Stimulated activated effector memory CD8-positive, alpha-beta T cell treated with anti-CD3 and anti-CD28 coated beads, Interleukin-12 subunit alpha, Interleukin-12 subunit beta, amount 100 ng/mL, for 72 hours (primary cell): ENCODE measurements at regions not wholly inside any gene's neighbourhood (a gene's known extent, or its start where the extent isn't known, plus 50 kb on each side); places are given as distances from the start of the nearest gene placed in this dataset.

Experiments
- ATAC-seq: fragments of 150-1000 bp; cut with Tn5 transposase; 2 replicates; pipeline ENCODE4 v1.10.0; 2021
- DNase-seq, 2 donors: peaks; one replicate each; pipeline ENCODE4 v3.0.0; 2021 to 2022; ENCODE audit warnings: low spot score in 2 of 2
- H3K27ac Mint-ChIP-seq: one replicate; pipeline ENCODE4 v1.8.0; 2022; ENCODE audit warnings: mild to moderate bottlenecking, mixed read lengths
- H3K36me3 Mint-ChIP-seq: one replicate; pipeline ENCODE4 v1.8.0; 2022; ENCODE audit warnings: mild to moderate bottlenecking, mixed read lengths
- H3K4me1 Mint-ChIP-seq: one replicate; pipeline ENCODE4 v1.8.0; 2022; ENCODE audit warnings: mixed read lengths
- H3K4me3 Mint-ChIP-seq: one replicate; pipeline ENCODE4 v1.8.0; 2022; ENCODE audit warnings: mild to moderate bottlenecking, mixed read lengths
- H3K9me3 Mint-ChIP-seq: one replicate; pipeline ENCODE4 v1.8.0; 2022; ENCODE audit warnings: mixed read lengths

DNA sequence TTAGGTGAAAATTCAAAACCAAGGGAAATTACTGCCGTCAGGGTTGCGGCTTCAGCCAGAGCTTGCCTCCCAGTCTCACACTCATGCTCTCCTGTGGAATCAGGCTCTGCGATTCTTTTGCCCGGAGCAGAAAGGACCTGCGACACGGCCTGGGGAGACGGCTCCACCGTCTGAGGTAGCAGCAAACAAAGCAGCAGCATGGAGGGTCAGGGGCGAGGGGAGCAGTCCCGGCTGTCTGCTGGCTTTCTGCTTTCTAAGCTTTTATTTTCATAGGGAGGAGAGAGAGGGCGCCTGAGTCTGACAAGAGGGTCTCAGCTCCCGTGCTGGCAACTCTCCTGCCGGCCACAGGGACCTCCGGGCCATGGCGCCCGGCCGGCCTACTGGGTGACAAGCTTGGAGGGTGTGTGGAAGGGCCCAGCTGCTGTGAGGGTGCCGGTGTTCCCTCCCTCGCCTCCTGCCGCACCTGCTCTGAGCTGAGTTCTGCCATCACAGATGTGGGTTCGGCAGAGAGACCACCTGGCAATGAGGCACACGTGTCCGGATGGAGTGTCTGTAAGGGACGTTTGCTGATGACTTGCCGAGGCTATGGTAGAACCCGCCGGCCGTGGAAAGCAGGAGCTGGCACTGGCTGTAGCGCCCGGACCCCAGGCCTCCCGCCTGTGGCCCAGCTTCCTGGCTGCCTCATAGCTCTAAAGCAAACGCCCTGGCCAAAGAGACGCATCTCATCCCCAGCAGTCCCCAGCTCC is 66.2 kb upstream of the CTDP1 start:
- DNase-seq (no peak), ATAC-seq (no peak)
- Mint-ChIP-seq H3K27ac (no peak overlapping the region), H3K9me3 (no peaks in the 10 kb centered on the region), H3K4me1 (no peaks in the 10 kb centered on the region), H3K36me3 (no peaks in the 10 kb centered on the region), H3K4me3 (no peak overlapping the region)

DNA sequence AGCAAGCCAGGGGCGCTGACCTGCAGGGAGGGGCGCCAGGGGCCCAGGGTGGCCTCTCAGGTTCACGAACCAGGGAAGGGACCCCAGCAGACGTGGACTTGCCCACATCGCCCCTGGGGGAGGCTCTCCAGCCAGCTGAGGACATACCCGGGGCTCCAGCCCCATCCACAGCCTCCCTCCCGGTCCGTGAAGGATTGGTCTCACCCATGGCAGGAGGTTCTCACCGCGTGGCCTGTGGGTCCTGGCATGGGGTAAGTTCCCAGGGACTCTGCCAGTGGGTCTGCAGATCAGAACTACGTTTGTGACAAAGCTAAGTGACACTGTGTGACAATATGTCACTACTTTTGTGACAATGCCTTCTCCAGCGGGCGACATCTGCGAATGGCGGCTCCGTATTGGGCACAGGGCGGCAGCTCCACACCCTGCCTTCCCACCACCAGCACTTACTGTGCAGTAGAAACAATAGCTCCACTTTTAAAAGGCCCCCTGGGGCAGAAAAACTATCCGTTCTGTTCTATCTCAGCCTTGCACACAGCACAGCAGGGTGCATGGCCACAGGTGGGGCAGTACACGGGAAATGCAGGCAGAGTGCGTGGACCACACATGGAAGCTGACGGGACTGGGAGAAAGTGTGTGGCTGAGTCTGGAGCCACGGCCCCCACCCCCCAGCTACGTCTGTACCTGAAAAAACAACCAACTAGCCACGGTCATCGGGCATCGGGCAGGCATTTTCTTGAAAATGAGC is 65.2 kb upstream of the CTDP1 start:
- no peak for ATAC-seq
- Mint-ChIP-seq H3K4me3 (no peak overlapping the region), H3K27ac (no peak overlapping the region), H3K9me3 (no peaks in the 10 kb centered on the region), H3K4me1 (no peaks in the 10 kb centered on the region), H3K36me3 (no peaks in the 10 kb centered on the region)
- no peak for DNase-seq

DNA sequence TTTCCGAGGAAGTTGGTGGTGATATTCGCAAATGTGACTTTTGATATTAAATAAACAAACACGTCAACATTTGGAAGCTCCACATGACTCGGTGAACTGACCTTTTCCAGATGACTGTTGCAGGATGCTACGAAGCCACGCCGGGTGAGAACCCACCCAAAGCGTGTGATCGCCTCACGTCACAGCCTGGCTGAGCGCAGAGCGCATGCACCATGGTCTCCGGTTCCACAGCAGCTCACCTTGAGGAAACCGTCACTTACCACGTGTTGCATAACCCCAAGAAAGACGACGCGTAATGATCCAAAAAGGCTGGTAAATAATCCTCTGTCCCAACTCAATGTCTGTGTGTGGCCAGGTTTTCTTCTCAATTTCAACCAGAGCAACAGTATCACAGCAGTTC is 64.5 kb upstream of the CTDP1 start:
- ATAC-seq = no peak
- Mint-ChIP-seq H3K4me1 (no peaks in the 10 kb centered on the region), H3K27ac (no peak overlapping the region), H3K9me3 (no peaks in the 10 kb centered on the region), H3K36me3 (no peaks in the 10 kb centered on the region), H3K4me3 (no peak overlapping the region)
- no peak for DNase-seq

DNA sequence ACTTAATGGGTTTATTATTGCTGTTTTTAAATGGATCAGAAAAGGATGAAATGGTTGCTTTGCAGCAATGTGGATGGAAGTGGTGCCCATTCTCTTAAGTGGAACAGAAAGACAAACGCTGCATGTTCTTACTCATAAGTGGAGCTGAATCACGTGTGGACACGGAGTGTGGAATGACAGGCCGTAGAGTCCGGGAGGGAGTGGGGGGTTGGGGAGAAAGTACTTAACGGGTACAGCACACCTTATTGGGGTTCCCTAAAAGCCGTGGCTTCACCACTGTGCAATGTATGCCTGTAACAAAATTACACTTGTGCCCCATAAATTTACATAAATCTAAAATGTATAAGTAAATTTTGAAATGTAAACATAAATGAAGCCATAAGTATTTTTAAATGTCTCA is 64.0 kb upstream of the CTDP1 start:
- no peaks in the 10 kb centered on the region for H3K4me1 Mint-ChIP-seq
- no peak overlapping the region for H3K27ac Mint-ChIP-seq
- H3K4me3 Mint-ChIP-seq = no peak overlapping the region
- ATAC-seq (no peak), DNase-seq (no peak)
- H3K36me3 Mint-ChIP-seq = no peaks in the 10 kb centered on the region
- H3K9me3 Mint-ChIP-seq = no peaks in the 10 kb centered on the region

DNA sequence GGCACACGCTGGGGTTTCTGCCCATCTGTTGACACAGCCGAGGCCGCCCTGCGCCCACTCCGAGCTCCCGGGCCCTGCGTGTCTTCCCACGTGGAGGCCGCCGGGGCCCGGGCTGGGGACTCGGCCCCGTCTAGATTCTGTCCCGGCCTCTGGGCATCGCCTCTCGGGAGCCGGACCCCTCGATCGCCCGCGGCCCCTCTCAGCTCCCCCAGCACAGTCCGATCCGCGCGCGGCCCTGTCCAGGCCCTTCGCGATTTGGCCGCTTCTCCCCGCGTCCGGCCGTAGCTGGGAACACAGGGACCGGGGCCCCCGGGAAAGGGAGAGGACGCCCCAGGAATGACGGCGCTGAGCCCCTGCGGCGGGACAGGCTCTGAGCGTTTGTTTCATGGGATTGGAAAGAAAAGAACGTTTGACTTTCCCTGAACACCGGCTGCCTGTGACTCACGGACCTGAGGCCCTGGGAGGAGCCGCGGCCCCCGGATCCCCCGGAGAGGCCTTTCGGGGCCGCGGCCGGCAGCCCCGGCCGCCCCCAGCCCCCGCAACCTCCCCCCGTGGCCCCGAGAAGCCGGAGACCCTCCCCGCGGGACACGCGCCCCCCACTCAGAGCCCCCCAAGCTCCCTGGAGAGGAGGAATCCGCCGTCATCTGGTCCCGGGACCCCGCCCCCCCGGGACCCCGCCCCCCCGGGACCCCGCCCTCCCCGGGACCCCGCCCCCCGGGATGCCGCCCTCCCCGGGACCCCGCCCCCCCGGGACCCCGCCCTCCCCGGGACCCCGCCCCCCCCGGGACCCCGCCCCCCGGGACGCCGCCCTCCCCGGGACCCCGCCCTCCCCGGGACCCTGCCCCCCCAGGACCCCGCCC is 62.7 kb upstream of the CTDP1 start:
- Mint-ChIP-seq H3K4me3 (no peak overlapping the region), H3K27ac (no peak overlapping the region), H3K36me3 (no peaks in the 10 kb centered on the region), H3K9me3 (no peaks in the 10 kb centered on the region), H3K4me1 (no peaks in the 10 kb centered on the region)
- ATAC-seq = no peak
- no peak for DNase-seq

DNA sequence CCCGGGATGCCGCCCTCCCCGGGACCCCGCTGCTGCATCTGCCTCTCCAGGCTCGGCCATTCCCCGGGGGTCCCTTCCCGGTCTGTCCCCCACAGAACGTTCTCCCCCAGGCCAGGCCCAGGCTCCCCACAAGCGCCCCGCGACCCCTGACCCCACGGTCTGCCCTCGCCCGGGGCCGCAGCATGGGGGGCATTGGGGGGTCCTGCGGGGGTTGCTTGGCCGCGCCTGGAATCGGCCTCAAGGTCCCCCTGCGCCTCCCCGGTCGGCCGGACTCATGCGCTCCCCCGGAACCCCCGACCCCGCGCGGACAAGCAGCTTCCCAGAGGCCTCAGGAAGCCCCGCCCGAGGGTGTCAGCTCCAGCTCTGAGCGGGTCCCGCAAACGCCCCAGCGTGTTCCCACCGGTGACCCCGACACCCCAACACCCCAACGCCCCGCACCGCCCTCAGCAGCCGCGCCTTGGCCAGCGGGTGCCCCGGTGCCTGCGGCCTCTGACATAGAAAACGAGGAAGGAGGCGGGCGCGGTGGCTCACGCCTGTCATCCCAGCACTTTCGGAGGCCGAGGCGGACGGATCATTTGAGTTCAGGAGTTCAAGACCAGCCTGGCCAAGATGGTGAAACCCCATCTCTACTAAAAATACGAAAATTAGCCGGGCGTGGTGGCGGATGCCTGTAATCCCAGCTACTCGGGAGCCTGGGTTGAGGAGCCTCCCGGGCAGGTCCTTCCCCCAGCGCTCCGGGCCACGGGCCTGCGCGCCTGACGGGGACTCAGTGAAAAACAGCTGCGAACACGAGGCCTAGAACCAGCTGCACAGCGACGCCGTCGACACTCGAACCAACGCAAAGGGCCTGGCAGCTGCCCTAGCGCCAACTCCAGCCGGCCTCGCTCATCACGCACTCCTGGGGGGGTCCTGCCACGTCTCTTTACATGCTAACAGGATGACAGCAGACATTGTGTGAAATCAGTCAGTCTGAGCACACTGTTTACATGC is 61.8 kb upstream of the CTDP1 start:
- DNase-seq = no peak
- Mint-ChIP-seq H3K4me1 (no peaks in the 10 kb centered on the region), H3K36me3 (no peaks in the 10 kb centered on the region), H3K27ac (no peak overlapping the region), H3K4me3 (no peak overlapping the region), H3K9me3 (no peaks in the 10 kb centered on the region)
- no peak for ATAC-seq

DNA sequence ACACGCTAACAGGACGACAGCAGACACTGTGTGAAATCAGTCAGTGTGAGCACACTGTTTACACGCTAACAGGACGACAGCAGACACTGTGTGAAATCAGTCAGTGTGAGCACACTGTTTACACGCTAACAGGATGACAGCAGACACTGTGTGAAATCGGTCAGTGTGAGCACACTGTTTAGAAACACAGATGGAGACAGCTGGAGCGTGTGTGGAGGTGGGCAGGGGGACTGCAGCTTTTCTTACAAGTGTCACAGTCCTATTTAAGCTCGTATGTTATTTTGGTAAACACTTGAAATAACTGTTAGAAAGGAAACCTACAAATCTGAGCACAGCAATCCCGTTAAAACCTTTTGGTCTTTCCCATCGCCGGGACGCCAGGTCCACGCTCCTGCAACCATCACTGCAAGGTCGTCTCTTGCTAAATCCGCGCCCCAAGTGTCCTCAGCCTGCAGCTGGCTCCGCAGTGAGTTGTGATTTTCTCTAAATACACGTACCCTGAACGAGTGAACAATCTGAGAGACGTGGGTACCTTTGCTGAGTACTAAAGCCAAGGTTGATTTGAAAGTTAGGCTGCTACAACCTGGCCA is 58.9 kb upstream of the CTDP1 start:
- Mint-ChIP-seq H3K27ac (no peak overlapping the region), H3K36me3 (no peaks in the 10 kb centered on the region), H3K4me3 (no peak overlapping the region), H3K4me1 (peaks cover 6% of the 10 kb centered on the region), H3K9me3 (no peaks in the 10 kb centered on the region)
- DNase-seq (no peak), ATAC-seq (no peak)

DNA sequence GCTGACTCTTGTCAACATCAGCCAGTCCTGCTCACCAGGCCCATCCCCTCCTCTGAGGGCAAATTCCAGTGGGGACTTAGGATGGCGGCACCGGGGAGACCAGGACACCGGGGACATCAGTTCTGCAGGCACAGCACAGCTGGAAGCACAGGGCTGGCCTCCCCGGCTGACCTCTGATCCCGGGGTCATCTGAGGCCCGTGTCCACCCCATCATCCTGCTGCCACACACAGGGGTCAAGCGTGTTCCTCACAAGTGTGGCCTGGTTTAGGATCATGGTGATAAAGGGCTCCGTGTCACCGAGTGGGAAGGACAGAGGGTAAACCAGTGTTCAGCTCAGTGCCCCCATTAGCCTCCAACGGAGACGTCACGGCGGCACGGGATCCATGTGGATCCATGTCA is 58.1 kb upstream of the CTDP1 start:
- Mint-ChIP-seq H3K36me3 (no peaks in the 10 kb centered on the region), H3K27ac (no peak overlapping the region), H3K4me3 (no peak overlapping the region), H3K9me3 (no peaks in the 10 kb centered on the region), H3K4me1 (peaks cover 7% of the 10 kb centered on the region)
- DNase-seq = no peak
- ATAC-seq = no peak

DNA sequence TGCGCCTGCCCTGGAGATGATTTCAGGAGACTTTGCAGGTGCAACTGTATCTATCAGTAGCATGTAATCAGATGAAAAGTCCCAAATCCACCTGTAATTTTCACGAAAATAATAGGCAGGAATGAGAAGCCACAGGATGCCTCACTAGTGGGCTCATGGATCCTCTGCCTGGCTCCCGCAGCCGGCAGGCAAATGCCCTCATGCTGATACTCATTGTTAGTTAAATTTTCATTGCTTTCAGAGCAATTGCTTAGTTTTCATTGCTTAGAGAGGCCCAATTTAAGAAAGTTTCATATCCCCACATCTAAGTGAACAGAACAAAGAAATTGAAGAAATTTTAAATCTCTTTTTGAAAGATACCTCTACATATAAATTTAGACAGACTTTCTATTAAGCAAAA is 57.6 kb upstream of the CTDP1 start:
- Mint-ChIP-seq H3K27ac (no peak overlapping the region), H3K4me3 (no peak overlapping the region), H3K36me3 (no peaks in the 10 kb centered on the region), H3K9me3 (no peaks in the 10 kb centered on the region), H3K4me1 (peaks cover 7% of the 10 kb centered on the region)
- DNase-seq (no peak), ATAC-seq (no peak)

DNA sequence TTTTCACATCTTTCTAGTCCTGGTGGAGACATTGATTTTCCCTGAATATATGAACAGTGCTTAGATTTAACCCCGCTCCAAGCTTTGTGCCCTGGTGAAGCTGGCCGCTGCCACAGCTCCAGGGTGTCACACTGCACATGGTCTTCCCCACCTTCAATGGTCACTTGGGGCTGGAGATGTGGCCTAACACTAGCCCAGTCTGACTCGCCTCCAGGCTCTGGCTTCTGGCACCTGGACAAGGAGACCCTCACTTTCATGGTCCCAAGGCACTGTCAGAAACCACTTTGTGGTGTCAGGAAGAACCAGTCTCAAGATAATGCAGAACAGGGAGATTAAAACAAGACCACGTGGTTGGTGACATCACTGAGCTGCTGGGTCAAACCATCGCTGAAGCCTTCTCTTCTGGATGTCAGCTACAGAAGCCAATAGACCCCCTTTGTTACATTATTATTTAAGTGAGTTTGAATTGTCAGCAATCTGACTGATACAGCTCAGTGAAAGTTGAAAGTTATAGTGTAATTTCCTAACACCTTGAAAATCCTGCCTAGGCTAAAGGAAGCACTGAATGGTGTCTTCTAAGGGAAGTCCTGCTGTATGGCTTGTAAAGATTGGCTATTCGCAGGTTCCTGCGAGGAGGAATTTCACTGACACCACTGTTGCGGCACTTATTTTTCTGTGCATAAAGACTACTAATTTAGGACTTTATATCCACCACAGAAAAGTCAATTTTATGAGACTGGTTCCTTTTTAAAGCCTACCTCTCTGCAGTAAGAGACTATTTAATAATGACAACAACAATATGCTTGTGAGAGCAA is 55.0 kb upstream of the CTDP1 start:
- no peaks in the 10 kb centered on the region for H3K36me3 Mint-ChIP-seq
- ATAC-seq (no peak), DNase-seq (no peak)
- peaks cover 7% of the 10 kb centered on the region for H3K4me1 Mint-ChIP-seq
- H3K27ac Mint-ChIP-seq = no peak overlapping the region
- no peak overlapping the region for H3K4me3 Mint-ChIP-seq
- no peaks in the 10 kb centered on the region for H3K9me3 Mint-ChIP-seq

DNA sequence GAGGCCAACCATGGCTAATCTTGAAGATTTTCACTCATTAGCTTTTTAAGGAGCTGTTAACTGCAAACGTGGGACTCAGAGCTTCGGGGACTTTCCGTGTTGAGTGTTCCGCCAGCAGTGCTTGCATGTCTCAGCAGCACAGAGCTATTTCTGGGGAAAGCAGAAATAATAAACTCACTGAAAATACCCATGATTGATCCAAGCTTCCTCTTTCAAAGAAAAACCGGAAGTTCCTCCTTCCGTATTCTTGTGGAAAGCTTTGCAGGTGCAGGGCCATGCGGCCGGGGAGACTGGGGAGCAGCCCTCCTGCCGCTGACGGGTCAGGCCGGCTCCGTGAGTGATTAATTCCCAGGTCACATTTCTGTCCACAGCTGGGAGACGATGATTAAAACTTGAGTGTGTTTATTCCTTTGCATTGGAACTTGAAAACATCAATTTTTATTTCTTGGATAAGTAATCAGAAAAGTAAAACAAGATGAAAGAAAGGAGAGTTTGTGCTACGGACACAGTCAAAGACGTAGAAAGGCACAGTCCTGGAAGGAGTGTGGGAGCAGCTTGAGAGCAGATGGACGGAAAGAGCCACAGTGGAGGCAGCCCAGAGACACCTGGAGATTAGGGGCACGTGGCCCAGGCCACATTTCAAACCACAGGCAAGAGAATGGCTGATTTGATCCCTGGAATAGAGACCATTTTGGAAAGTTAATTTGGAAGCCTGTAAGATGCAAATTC is 54.2 kb upstream of the CTDP1 start:
- DNase-seq (no peak), ATAC-seq (no peak)
- H3K27ac Mint-ChIP-seq = no peak overlapping the region
- no peak overlapping the region for H3K4me3 Mint-ChIP-seq
- H3K36me3 Mint-ChIP-seq = no peaks in the 10 kb centered on the region
- no peaks in the 10 kb centered on the region for H3K9me3 Mint-ChIP-seq
- H3K4me1 Mint-ChIP-seq = peaks cover 7% of the 10 kb centered on the region

DNA sequence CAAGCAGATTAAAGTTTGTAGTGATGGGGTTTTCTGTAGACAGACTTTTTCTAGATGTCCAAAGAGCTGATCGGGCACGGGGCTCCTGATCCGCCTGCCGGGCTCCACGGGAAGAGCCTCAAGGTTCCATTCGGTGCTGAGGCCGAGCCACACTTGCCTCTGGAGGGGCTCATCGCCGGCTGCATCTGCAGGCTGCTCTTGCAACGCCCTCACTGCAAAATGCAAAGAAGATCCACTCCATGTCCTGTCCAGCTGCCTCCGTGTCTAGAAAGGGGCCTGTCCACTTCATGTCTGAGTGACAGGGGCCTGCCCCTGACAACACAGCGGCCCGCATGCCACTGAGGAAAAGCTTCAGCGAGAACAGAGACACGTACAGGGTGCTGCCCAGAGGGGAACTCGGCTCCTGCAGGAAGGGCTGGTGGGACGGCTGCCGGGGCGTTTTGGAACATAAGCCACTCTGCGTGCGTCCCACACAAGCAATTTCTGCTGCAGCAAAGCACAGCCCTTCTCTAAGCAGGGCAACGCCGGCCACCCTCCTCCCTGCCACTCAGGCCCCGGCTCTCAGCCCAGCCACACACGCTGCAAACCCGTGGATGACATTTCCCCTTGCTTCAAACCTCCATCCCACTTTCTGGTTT is 53.6 kb upstream of the CTDP1 start:
- Mint-ChIP-seq H3K4me3 (no peak overlapping the region), H3K4me1 (peaks cover 12% of the 10 kb centered on the region), H3K9me3 (no peaks in the 10 kb centered on the region), H3K27ac (no peak overlapping the region), H3K36me3 (no peaks in the 10 kb centered on the region)
- no peak for DNase-seq
- ATAC-seq = no peak
